ENCODE measurements at regions not wholly inside any gene's neighbourhood (a gene's known extent, or its start where the extent isn't known, plus 50 kb on each side); places are given as distances from the start of the nearest gene placed in this dataset.

- TF ChIP-seq CTCF (conservative IDR thresholded peaks at IDR 0.05; ENCODE audit: low read depth, low read length) = no peak
- no peak for TF ChIP-seq EZH2phosphoT487 (IDR thresholded peaks at IDR 0.05; ENCODE audit: borderline replicate concordance, low read length)
- no peak for TF ChIP-seq EZH2 (IDR thresholded peaks at IDR 0.05; ENCODE audit: low read length, unreplicated experiment)
Measured at GRCh38 chr11:100573911-100574513, 113.1 kb upstream of the ARHGAP42 start.

Measured in PC-3 (cell line).